ENCODE measurements at regions not wholly inside any gene's neighbourhood (a gene's known extent, or its start where the extent isn't known, plus 50 kb on each side); places are given as distances from the start of the nearest gene placed in this dataset.

- Histone ChIP-seq H3K27ac (no peak overlapping the region), H3K4me1 (no peaks in the 10 kb centered on the region), H3K9me3 (no peaks in the 10 kb centered on the region), H3K27me3 (no peaks in the 10 kb centered on the region), H3K4me3 (no peak overlapping the region), H3K36me3 (no peaks in the 10 kb centered on the region)
- DNase-seq, result no peak
- no peak for TF ChIP-seq CTCF (IDR thresholded peaks at IDR 0.05)
- intact Hi-C loops (cut with DNase I; ENCODE audit: low total_unique reads), result no loop called here
These were observed 350.7 kb upstream of the MAP2 start for GRCh38 chr2:209073151-209073550.

DNA sequence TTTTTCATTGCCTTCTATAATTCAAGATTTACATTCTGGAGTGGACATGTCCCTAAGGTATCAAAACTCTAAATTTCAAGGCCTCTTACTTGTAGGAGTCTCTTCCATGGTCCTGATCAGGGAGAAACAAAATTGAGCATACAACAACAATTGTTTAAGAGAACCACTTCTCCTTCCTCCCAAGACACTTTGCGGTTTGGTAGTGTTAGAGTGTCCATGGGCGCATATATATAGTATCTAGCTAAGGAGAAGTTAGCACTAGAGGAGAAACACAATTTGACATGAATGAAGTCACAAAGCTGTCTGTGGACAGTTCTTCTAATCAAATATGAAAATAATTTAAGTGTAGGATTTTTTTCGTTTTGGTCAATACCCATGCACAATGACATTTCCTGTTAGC lies 349.1 kb upstream of the MAP2 start:
- intact Hi-C loops (cut with DNase I; ENCODE audit: low total_unique reads), result no loop called here
- H3K36me3 ChIP-seq, result no peaks in the 10 kb centered on the region
- DNase-seq, result no peak
- TF ChIP-seq CTCF (IDR thresholded peaks at IDR 0.05), result no peak
- no peaks in the 10 kb centered on the region for H3K9me3 ChIP-seq
- no peak overlapping the region for H3K27ac ChIP-seq
- H3K4me1 ChIP-seq, result no peaks in the 10 kb centered on the region
- H3K27me3 ChIP-seq, result no peaks in the 10 kb centered on the region
- no peak overlapping the region for H3K4me3 ChIP-seq

DNA sequence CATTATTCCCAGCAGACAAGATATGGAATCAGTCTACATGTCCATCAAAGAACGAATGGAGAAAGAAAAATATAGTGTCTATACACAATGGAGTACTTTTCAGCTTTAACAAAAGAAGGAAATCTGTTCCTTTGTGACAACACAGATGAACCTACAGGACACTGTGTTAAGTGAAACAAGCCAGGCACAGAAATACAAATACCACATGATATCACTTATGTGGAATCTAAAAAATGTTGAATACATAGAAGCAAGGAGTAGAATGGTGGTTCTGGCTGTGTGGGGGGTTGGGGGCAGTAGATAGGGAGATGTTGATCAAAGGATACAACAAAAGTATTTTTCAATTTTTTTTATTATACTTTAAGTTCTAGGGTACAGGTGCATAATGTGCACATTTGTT lies 347.7 kb upstream of the MAP2 start:
- Histone ChIP-seq H3K27ac (no peak overlapping the region), H3K9me3 (no peaks in the 10 kb centered on the region), H3K36me3 (no peaks in the 10 kb centered on the region), H3K4me1 (no peaks in the 10 kb centered on the region), H3K4me3 (no peak overlapping the region), H3K27me3 (no peaks in the 10 kb centered on the region)
- intact Hi-C loops (cut with DNase I; ENCODE audit: low total_unique reads), result no loop called here
- no peak for DNase-seq
- no peak for TF ChIP-seq CTCF (IDR thresholded peaks at IDR 0.05)

GRCh38 chr2:209086761-209087160 lies 337.1 kb upstream of the MAP2 start:
- no peak overlapping the region for H3K4me3 ChIP-seq
- H3K36me3 ChIP-seq, result no peaks in the 10 kb centered on the region
- intact Hi-C loops (cut with DNase I; ENCODE audit: low total_unique reads), result no loop called here
- H3K27ac ChIP-seq, result no peak overlapping the region
- DNase-seq, result no peak
- no peaks in the 10 kb centered on the region for H3K4me1 ChIP-seq
- no peaks in the 10 kb centered on the region for H3K27me3 ChIP-seq
- no peaks in the 10 kb centered on the region for H3K9me3 ChIP-seq
- no peak for TF ChIP-seq CTCF (IDR thresholded peaks at IDR 0.05)

- Histone ChIP-seq H3K9me3 (no peaks in the 10 kb centered on the region), H3K27me3 (no peaks in the 10 kb centered on the region), H3K4me1 (no peaks in the 10 kb centered on the region), H3K4me3 (no peak overlapping the region), H3K36me3 (no peaks in the 10 kb centered on the region), H3K27ac (no peak overlapping the region)
- DNase-seq, result no peak
- intact Hi-C loops (cut with DNase I; ENCODE audit: low total_unique reads), result no loop called here
- no peak for TF ChIP-seq CTCF (IDR thresholded peaks at IDR 0.05)
These were observed 332.8 kb upstream of the MAP2 start for GRCh38 chr2:209091056-209091455.

- no peaks in the 10 kb centered on the region for H3K9me3 ChIP-seq
- H3K4me3 ChIP-seq, result no peak overlapping the region
- DNase-seq, result no peak
- TF ChIP-seq CTCF (IDR thresholded peaks at IDR 0.05), result no peak
- intact Hi-C loops (cut with DNase I; ENCODE audit: low total_unique reads), result no loop called here
- H3K36me3 ChIP-seq, result no peaks in the 10 kb centered on the region
- H3K27me3 ChIP-seq, result no peaks in the 10 kb centered on the region
- H3K4me1 ChIP-seq, result no peaks in the 10 kb centered on the region
- H3K27ac ChIP-seq, result no peak overlapping the region
These were observed 329.6 kb upstream of the MAP2 start for GRCh38 chr2:209094221-209094620.

All from tibial artery (tissue), 4 donors.